ENCODE measurements at regions not wholly inside any gene's neighbourhood (a gene's known extent, or its start where the extent isn't known, plus 50 kb on each side); places are given as distances from the start of the nearest gene placed in this dataset.

DNA sequence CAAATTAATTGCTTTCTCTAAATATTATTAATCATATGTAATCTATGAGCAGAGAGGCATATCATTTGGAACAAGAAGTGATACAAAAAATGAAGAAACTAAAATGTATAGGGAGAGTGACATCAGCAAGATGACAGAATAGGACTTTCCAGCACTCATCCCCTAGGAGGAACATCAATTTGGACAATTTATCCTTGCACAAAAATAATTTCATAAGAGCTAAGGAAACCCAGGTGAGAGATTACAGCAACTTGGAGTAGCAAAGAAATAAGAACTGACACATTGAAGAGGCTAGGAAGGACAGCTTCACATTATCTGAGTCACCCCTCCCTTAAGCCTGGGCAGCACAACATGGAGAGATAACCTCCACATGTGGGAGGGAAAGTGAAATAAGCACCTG, 347.5 kb downstream of the MAFB start:
- TF ChIP-seq POLR2AphosphoS5 (IDR thresholded peaks at IDR 0.05), result no peak
- TF ChIP-seq, protein P1, sequence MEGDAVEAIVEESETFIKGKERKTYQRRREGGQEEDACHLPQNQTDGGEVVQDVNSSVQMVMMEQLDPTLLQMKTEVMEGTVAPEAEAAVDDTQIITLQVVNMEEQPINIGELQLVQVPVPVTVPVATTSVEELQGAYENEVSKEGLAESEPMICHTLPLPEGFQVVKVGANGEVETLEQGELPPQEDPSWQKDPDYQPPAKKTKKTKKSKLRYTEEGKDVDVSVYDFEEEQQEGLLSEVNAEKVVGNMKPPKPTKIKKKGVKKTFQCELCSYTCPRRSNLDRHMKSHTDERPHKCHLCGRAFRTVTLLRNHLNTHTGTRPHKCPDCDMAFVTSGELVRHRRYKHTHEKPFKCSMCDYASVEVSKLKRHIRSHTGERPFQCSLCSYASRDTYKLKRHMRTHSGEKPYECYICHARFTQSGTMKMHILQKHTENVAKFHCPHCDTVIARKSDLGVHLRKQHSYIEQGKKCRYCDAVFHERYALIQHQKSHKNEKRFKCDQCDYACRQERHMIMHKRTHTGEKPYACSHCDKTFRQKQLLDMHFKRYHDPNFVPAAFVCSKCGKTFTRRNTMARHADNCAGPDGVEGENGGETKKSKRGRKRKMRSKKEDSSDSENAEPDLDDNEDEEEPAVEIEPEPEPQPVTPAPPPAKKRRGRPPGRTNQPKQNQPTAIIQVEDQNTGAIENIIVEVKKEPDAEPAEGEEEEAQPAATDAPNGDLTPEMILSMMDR (IDR thresholded peaks at IDR 0.05), result no peak
- TF ChIP-seq POLR2A (IDR thresholded peaks at IDR 0.05), result no peak

Data from sigmoid colon (tissue), 4 donors.